Osteoblast (primary cell): ENCODE measurements at regions not wholly inside any gene's neighbourhood (a gene's known extent, or its start where the extent isn't known, plus 50 kb on each side); places are given as distances from the start of the nearest gene placed in this dataset.

Experiments used
- DNase-seq: peaks from one replicate; pipeline ENCODE4 v3.0.0; 2011; ENCODE audit warnings: low spot score, mixed read lengths; ENCODE audit not compliant: insufficient read length; ENCODE audit errors: missing footprints
- H2AFZ ChIP-seq: 2 replicates; pipeline ENCODE4 v1.6.0; 2011; ENCODE audit warnings: mild to moderate bottlenecking, low read length
- H3K27ac ChIP-seq: 2 replicates; pipeline ENCODE4 v1.5.1; 2011; ENCODE audit warnings: mild to moderate bottlenecking, low read depth, low read length, moderate library complexity
- H3K27me3 ChIP-seq: 2 replicates; pipeline ENCODE4 v1.6.0; 2012; ENCODE audit warnings: mild to moderate bottlenecking, control low read depth, inconsistent platforms, low read length, moderate library complexity; ENCODE audit not compliant: insufficient read depth
- H3K36me3 ChIP-seq: 2 replicates; pipeline ENCODE4 v1.5.1; 2011; ENCODE audit warnings: mild to moderate bottlenecking, low read length, control low read depth, moderate library complexity; ENCODE audit not compliant: insufficient read depth
- H3K4me1 ChIP-seq: 2 replicates; pipeline ENCODE4 v1.5.1; 2011; ENCODE audit warnings: mild to moderate bottlenecking, low read length, control low read depth, moderate library complexity; ENCODE audit not compliant: insufficient read depth
- H3K4me2 ChIP-seq: 2 replicates; pipeline ENCODE4 v1.6.0; 2011; ENCODE audit warnings: mild to moderate bottlenecking, low read length; ENCODE audit not compliant: insufficient read depth
- H3K4me3 ChIP-seq: fragments of 200-600 bp; sonication (generic); 3 replicates; pipeline ENCODE4 v1.5.1; 2012; ENCODE audit warnings: mild to moderate bottlenecking, low read length, inconsistent platforms; ENCODE audit not compliant: insufficient read depth
- H3K79me2 ChIP-seq: 2 replicates; pipeline ENCODE4 v1.6.0; 2012; ENCODE audit warnings: mild to moderate bottlenecking, low read length, control low read depth, inconsistent platforms; ENCODE audit not compliant: insufficient read depth
- H3K9me3 ChIP-seq: 2 replicates; pipeline ENCODE4 v1.5.1; 2011; ENCODE audit warnings: low read depth, low read length, control low read depth
- H4K20me1 ChIP-seq: 2 replicates; pipeline ENCODE4 v1.6.0; 2012; ENCODE audit warnings: mild to moderate bottlenecking, low read length, control low read depth; ENCODE audit not compliant: insufficient read depth
- CTCF ChIP-seq: IDR thresholded peaks from 2 replicates; pipeline ENCODE4 v1.5.1; 2011; ENCODE audit warnings: mild to moderate bottlenecking, low read depth, low read length, moderate library complexity; ENCODE audit errors: extremely low read depth

GRCh38 chr6:106825156-106825555 lies 149.4 kb downstream of the CD24 start:
- DNase-seq, result peak; percentile 76
- Histone ChIP-seq H3K4me2 (no peak overlapping the region), H3K79me2 (no peaks in the 10 kb centered on the region), H2AFZ (peak overlapping the region; percentile 41), H3K27me3 (no peaks in the 10 kb centered on the region), H3K4me1 (peaks cover 8% of the 10 kb centered on the region), H4K20me1 (no peaks in the 10 kb centered on the region), H3K36me3 (no peaks in the 10 kb centered on the region), H3K27ac (no peak overlapping the region), H3K4me3 (no peak overlapping the region), H3K9me3 (no peaks in the 10 kb centered on the region)
- no peak for TF ChIP-seq CTCF

GRCh38 chr6:106823732-106824351 lies 150.7 kb downstream of the CD24 start:
- peaks cover 8% of the 10 kb centered on the region for H3K4me1 ChIP-seq
- no peaks in the 10 kb centered on the region for H3K79me2 ChIP-seq
- H3K27ac ChIP-seq, result no peak overlapping the region
- H4K20me1 ChIP-seq, result no peaks in the 10 kb centered on the region
- H3K4me3 ChIP-seq, result no peak overlapping the region
- H3K4me2 ChIP-seq, result no peak overlapping the region
- no peak for TF ChIP-seq CTCF
- no peak for DNase-seq
- no peaks in the 10 kb centered on the region for H3K9me3 ChIP-seq
- H2AFZ ChIP-seq, result no peak overlapping the region
- no peaks in the 10 kb centered on the region for H3K27me3 ChIP-seq
- H3K36me3 ChIP-seq, result no peaks in the 10 kb centered on the region

GRCh38 chr6:106823058-106823457 lies 151.5 kb downstream of the CD24 start:
- H3K79me2 ChIP-seq, result no peaks in the 10 kb centered on the region
- H3K4me3 ChIP-seq, result no peak overlapping the region
- H3K4me1 ChIP-seq, result peaks cover 8% of the 10 kb centered on the region
- H3K36me3 ChIP-seq, result no peaks in the 10 kb centered on the region
- no peak for TF ChIP-seq CTCF
- no peaks in the 10 kb centered on the region for H3K9me3 ChIP-seq
- H2AFZ ChIP-seq, result no peak overlapping the region
- no peak overlapping the region for H3K27ac ChIP-seq
- H3K4me2 ChIP-seq, result no peak overlapping the region
- DNase-seq, result no peak
- no peaks in the 10 kb centered on the region for H4K20me1 ChIP-seq
- H3K27me3 ChIP-seq, result no peaks in the 10 kb centered on the region

- Histone ChIP-seq H3K27me3 (no peaks in the 10 kb centered on the region), H3K36me3 (no peaks in the 10 kb centered on the region), H3K79me2 (no peaks in the 10 kb centered on the region), H3K27ac (no peak overlapping the region), H3K9me3 (no peaks in the 10 kb centered on the region), H3K4me1 (peaks cover 8% of the 10 kb centered on the region), H2AFZ (no peak overlapping the region), H4K20me1 (no peaks in the 10 kb centered on the region), H3K4me3 (no peak overlapping the region), H3K4me2 (no peak overlapping the region)
- DNase-seq, result peak; percentile 83
- TF ChIP-seq CTCF, result no peak
Observed at GRCh38 chr6:106820412-106820852, 154.1 kb downstream of the CD24 start.
